HepG2 (cell line): ENCODE measurements at regions not wholly inside any gene's neighbourhood (a gene's known extent, or its start where the extent isn't known, plus 50 kb on each side); places are given as distances from the start of the nearest gene placed in this dataset.

Source experiments
- CEBPB ChIP-seq: IDR thresholded peaks from 2 replicates; pipeline ENCODE4 v1.6.1; 2011; ENCODE audit warnings: low read depth, low read length, improper control_type of control experiment, borderline replicate concordance
- EZH2 ChIP-seq: conservative IDR thresholded peaks from 2 replicates; pipeline ENCODE4 v1.6.1; 2012; ENCODE audit warnings: mild to moderate bottlenecking, low read depth, low read length, moderate library complexity
- SIX4 ChIP-seq: sonication (generic); formaldehyde crosslinking; IDR thresholded peaks from 2 replicates; pipeline ENCODE4 v1.4.0; 2020; ENCODE audit warnings: missing genetic modification reagents
- THRA ChIP-seq: sonication (generic); formaldehyde crosslinking; IDR thresholded peaks from 2 replicates; pipeline ENCODE4 v1.4.0; 2020; ENCODE audit warnings: missing genetic modification reagents, borderline replicate concordance
- U2AF2 ChIP-seq: fragments of 200-400 bp; formaldehyde crosslinking; IDR thresholded peaks from 2 replicates; pipeline ENCODE4 v1.6.1; 2017; ENCODE audit warnings: low read depth, mild to moderate bottlenecking, low read length
- ZBTB8A ChIP-seq: sonication (generic); formaldehyde crosslinking; IDR thresholded peaks from 2 replicates; pipeline ENCODE4 v1.4.0; 2020; ENCODE audit warnings: mild to moderate bottlenecking, low read depth, missing genetic modification reagents, borderline replicate concordance
- ZNF143 ChIP-seq: sonication (generic); formaldehyde crosslinking; IDR thresholded peaks from 2 replicates; pipeline ENCODE4 v1.4.0; 2020; ENCODE audit warnings: missing genetic modification reagents
- ZNF292 ChIP-seq: sonication (generic); formaldehyde crosslinking; IDR thresholded peaks from 2 replicates; pipeline ENCODE4 v1.8.1; 2022; ENCODE audit warnings: mild to moderate bottlenecking, low read depth, missing genetic modification reagents, borderline replicate concordance
- ZNF766 ChIP-seq: sonication (generic); formaldehyde crosslinking; IDR thresholded peaks from 2 replicates; pipeline ENCODE4 v1.5.0; 2020; ENCODE audit warnings: missing genetic modification reagents, borderline replicate concordance
- ZNF768 ChIP-seq: sonication (generic); formaldehyde crosslinking; IDR thresholded peaks from 2 replicates; pipeline ENCODE4 v1.4.0; 2020; ENCODE audit warnings: missing genetic modification reagents
- TF ChIP-seq, protein P1 (sequence below): sonication (generic); formaldehyde crosslinking; IDR thresholded peaks from 2 replicates; pipeline ENCODE4 v1.5.0; 2020; ENCODE audit warnings: mild to moderate bottlenecking, missing genetic modification reagents, moderate library complexity
- TF ChIP-seq, protein P2 (sequence below): sonication (generic); formaldehyde crosslinking; IDR thresholded peaks from 2 replicates; pipeline ENCODE4; 2020; ENCODE audit warnings: missing genetic modification reagents, mild to moderate bottlenecking, borderline replicate concordance

DNA sequence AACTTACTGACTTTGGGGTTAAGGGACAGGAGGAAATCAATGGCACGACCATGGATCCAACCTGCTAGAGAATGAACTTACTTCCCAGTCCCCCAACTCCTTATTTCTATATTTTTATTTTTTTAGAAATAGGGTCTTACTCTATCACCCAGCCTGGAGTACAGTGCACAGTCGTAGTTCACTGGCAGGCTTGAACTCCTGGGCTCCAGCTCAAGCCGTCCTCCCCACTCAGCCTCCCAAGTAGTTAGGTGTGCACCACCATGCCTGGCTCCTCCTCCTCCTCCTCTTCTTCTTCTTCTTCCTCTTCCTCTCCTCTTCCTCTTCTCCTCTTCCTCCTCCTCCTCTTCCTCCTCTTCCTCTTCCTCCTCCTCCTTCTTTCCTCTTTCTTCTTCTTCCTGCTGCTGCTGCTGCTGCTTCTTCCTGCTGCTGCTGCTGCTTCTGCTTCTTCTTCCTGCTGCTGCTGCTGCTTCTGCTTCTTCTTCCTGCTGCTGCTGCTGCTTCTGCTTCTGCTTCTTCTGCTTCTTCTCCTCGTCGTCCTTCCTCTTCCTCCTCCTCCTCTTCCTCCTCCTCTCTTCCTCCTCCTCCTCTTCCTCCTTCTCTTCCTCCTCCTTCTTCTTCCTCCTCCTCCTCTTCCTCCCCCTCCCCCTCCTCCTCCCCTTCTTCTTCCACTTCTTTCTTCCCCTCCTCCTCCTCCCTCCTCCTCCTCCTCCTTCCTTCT is 390.1 kb upstream of the RGS6 start:
- TF ChIP-seq ZNF766 (CRISPR knock-in tag) (no peak), ZNF768 (CRISPR knock-in tag) (no peak), U2AF2 (no peak), THRA (CRISPR knock-in tag) (no peak), ZBTB8A (CRISPR knock-in tag) (no peak), EZH2 (no peak), ZNF143 (CRISPR knock-in tag) (no peak), CEBPB (no peak), SIX4 (CRISPR knock-in tag) (no peak), ZNF292 (CRISPR knock-in tag) (no peak)
- TF ChIP-seq, protein P1, sequence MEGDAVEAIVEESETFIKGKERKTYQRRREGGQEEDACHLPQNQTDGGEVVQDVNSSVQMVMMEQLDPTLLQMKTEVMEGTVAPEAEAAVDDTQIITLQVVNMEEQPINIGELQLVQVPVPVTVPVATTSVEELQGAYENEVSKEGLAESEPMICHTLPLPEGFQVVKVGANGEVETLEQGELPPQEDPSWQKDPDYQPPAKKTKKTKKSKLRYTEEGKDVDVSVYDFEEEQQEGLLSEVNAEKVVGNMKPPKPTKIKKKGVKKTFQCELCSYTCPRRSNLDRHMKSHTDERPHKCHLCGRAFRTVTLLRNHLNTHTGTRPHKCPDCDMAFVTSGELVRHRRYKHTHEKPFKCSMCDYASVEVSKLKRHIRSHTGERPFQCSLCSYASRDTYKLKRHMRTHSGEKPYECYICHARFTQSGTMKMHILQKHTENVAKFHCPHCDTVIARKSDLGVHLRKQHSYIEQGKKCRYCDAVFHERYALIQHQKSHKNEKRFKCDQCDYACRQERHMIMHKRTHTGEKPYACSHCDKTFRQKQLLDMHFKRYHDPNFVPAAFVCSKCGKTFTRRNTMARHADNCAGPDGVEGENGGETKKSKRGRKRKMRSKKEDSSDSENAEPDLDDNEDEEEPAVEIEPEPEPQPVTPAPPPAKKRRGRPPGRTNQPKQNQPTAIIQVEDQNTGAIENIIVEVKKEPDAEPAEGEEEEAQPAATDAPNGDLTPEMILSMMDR (CRISPR knock-in tag) = no peak
- TF ChIP-seq, protein P2, sequence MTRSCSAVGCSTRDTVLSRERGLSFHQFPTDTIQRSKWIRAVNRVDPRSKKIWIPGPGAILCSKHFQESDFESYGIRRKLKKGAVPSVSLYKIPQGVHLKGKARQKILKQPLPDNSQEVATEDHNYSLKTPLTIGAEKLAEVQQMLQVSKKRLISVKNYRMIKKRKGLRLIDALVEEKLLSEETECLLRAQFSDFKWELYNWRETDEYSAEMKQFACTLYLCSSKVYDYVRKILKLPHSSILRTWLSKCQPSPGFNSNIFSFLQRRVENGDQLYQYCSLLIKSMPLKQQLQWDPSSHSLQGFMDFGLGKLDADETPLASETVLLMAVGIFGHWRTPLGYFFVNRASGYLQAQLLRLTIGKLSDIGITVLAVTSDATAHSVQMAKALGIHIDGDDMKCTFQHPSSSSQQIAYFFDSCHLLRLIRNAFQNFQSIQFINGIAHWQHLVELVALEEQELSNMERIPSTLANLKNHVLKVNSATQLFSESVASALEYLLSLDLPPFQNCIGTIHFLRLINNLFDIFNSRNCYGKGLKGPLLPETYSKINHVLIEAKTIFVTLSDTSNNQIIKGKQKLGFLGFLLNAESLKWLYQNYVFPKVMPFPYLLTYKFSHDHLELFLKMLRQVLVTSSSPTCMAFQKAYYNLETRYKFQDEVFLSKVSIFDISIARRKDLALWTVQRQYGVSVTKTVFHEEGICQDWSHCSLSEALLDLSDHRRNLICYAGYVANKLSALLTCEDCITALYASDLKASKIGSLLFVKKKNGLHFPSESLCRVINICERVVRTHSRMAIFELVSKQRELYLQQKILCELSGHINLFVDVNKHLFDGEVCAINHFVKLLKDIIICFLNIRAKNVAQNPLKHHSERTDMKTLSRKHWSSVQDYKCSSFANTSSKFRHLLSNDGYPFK (CRISPR knock-in tag) = no peak
